Activated CD4-positive, alpha-beta T cell treated with anti-CD3 and anti-CD28 coated beads, Interleukin-10, Interleukin-2, amounts not matched to agents 100 ng/mL and 50 ng/mL, durations not matched to agents 16 hours and 8 hours (primary cell): ENCODE measurements at regions not wholly inside any gene's neighbourhood (a gene's known extent, or its start where the extent isn't known, plus 50 kb on each side); places are given as distances from the start of the nearest gene placed in this dataset.

Experiments used
- DNase-seq: peaks from one replicate; pipeline ENCODE4 v3.0.0-alpha.2; 2020

GRCh38 chr13:111456452-111457230, 136.2 kb downstream of the TEX29 start:
- DNase-seq, result no peak

- no peak for DNase-seq
Observed at GRCh38 chr13:111458001-111458531, 137.6 kb downstream of the TEX29 start.

- no peak for DNase-seq
Observed at GRCh38 chr13:111458739-111459138, 138.3 kb downstream of the TEX29 start.

GRCh38 chr13:111459803-111460547, 139.5 kb downstream of the TEX29 start:
- no peak for DNase-seq

- peak; percentile 2 for DNase-seq
Observed at GRCh38 chr13:111460548-111461444, 140.4 kb downstream of the TEX29 start.

GRCh38 chr13:111461445-111462149, 141.2 kb downstream of the TEX29 start:
- no peak for DNase-seq

- DNase-seq, result no peak
Observed at GRCh38 chr13:111462221-111462764, 141.9 kb downstream of the TEX29 start.

GRCh38 chr13:111462944-111463343, 142.5 kb downstream of the TEX29 start:
- DNase-seq, result no peak

- no peak for DNase-seq
Observed at GRCh38 chr13:111467111-111467890, 146.9 kb downstream of the TEX29 start.

GRCh38 chr13:111468037-111468959, 147.9 kb downstream of the TEX29 start:
- no peak for DNase-seq

- no peak for DNase-seq
Observed at GRCh38 chr13:111469450-111469849, 149.0 kb downstream of the TEX29 start.

GRCh38 chr13:111469916-111470506, 149.6 kb downstream of the TEX29 start:
- DNase-seq, result no peak

- DNase-seq, result no peak
Observed at GRCh38 chr13:111470933-111471332, 150.5 kb downstream of the TEX29 start.

GRCh38 chr13:111472083-111472482, 151.6 kb downstream of the TEX29 start:
- no peak for DNase-seq

GRCh38 chr13:111472559-111473460, 152.4 kb downstream of the TEX29 start:
- DNase-seq, result no peak

GRCh38 chr13:111474136-111475002, 153.9 kb downstream of the TEX29 start:
- DNase-seq, result peak; percentile 28

GRCh38 chr13:111475488-111475887, 155.0 kb downstream of the TEX29 start:
- no peak for DNase-seq
